GM23338 (cell line): ENCODE measurements at regions not wholly inside any gene's neighbourhood (a gene's known extent, or its start where the extent isn't known, plus 50 kb on each side); places are given as distances from the start of the nearest gene placed in this dataset.

Experiments
- CREB1 ChIP-seq: fragments of 250-450 bp; sonication (Bioruptor Pico); IDR thresholded peaks from 2 replicates; pipeline ENCODE4 v1.5.0; 2020; ENCODE audit warnings: low read depth, mild to moderate bottlenecking, moderate library complexity
- CTCF ChIP-seq, 2 experiments: fragments of 200-600 bp in 1 of 2; sonication (generic) in 1 of 2; conservative IDR thresholded peaks; 2 replicates each; pipeline versions ENCODE4 v1.5.1 to v1.6.1; 2016 to 2017; ENCODE audit warnings: antibody characterized with exemption in 2 of 2, low read depth in 2 of 2, mild to moderate bottlenecking in 2 of 2, moderate library complexity in 1 of 2
- EZH2 ChIP-seq: fragments of 200-600 bp; sonication (generic); IDR thresholded peaks from one replicate; pipeline ENCODE4 v1.8.0; 2017; ENCODE audit warnings: antibody characterized with exemption, mild to moderate bottlenecking, low read depth; ENCODE audit not compliant: unreplicated experiment
- EZH2phosphoT487 ChIP-seq: fragments of 200-600 bp; sonication (generic); IDR thresholded peaks from one replicate; pipeline ENCODE4 v1.8.1; 2018; ENCODE audit warnings: antibody characterized with exemption; ENCODE audit not compliant: unreplicated experiment
- JUNB ChIP-seq: IDR thresholded peaks from one replicate; pipeline ENCODE4 v1.6.1; 2016; ENCODE audit warnings: antibody characterized with exemption; ENCODE audit not compliant: unreplicated experiment
- POLR2AphosphoS5 ChIP-seq: IDR thresholded peaks from 2 replicates; pipeline ENCODE4 v1.6.1; 2016; ENCODE audit warnings: antibody characterized with exemption, low read depth
- REST ChIP-seq: IDR thresholded peaks from one replicate; pipeline ENCODE4 v1.6.1; 2018; ENCODE audit warnings: antibody characterized with exemption; ENCODE audit not compliant: unreplicated experiment
- STAT1 ChIP-seq: IDR thresholded peaks from one replicate; pipeline ENCODE4 v1.6.1; 2016; ENCODE audit warnings: antibody characterized with exemption; ENCODE audit not compliant: unreplicated experiment
- ZNF114 ChIP-seq: fragments of 250-450 bp; sonication (Bioruptor Pico); IDR thresholded peaks from 2 replicates; pipeline ENCODE4 v1.5.0; 2020; ENCODE audit warnings: mild to moderate bottlenecking, moderate library complexity
- ZNF462 ChIP-seq: fragments of 250-450 bp; sonication (Bioruptor Pico); IDR thresholded peaks from 2 replicates; pipeline ENCODE4 v1.5.0; 2020; ENCODE audit warnings: mild to moderate bottlenecking, moderate library complexity

- TF ChIP-seq CTCF (conservative IDR thresholded peaks at IDR 0.05; ENCODE audit: low read depth in 2 of 2) (no peak), POLR2AphosphoS5 (no peak), CREB1 (no peak), ZNF114 (CRISPR knock-in tag) (no peak), EZH2phosphoT487 (no peak), EZH2 (no peak), JUNB (no peak), STAT1 (no peak), ZNF462 (CRISPR knock-in tag) (no peak), REST (no peak)
Observed at GRCh38 chr10:78934994-78935602, 133.7 kb upstream of the ZMIZ1 start.
